RWPE2 (cell line): ENCODE measurements at regions not wholly inside any gene's neighbourhood (a gene's known extent, or its start where the extent isn't known, plus 50 kb on each side); places are given as distances from the start of the nearest gene placed in this dataset.

Experiments used
- ATAC-seq: fragments of 200-7000 bp; cut with Tn5 transposase; 3 replicates; pipeline ENCODE4 v1.9.1; 2021; ENCODE audit warnings: low read depth
- DNase-seq: peaks from one replicate; pipeline ENCODE4 v3.0.0-alpha.2; 2020; ENCODE audit warnings: low spot score
- H3K27ac ChIP-seq: fragments of 450-650 bp; 2 replicates; pipeline ENCODE4 v1.5.1; 2017; ENCODE audit warnings: mild to moderate bottlenecking; ENCODE audit not compliant: poor library complexity, severe bottlenecking
- H3K27me3 ChIP-seq: fragments of 250-450 bp; sonication (Bioruptor Pico); 2 replicates; pipeline ENCODE4 v1.5.1; 2021; ENCODE audit warnings: mild to moderate bottlenecking, moderate library complexity; ENCODE audit not compliant: insufficient read depth, poor library complexity, severe bottlenecking
- H3K36me3 ChIP-seq: fragments of 250-450 bp; sonication (Bioruptor Pico); 2 replicates; pipeline ENCODE4 v1.5.1; 2020; ENCODE audit warnings: low read depth, mild to moderate bottlenecking, moderate library complexity
- H3K4me1 ChIP-seq: fragments of 250-450 bp; sonication (Bioruptor Pico); 2 replicates; pipeline ENCODE4 v1.5.1; 2021; ENCODE audit warnings: mild to moderate bottlenecking, moderate library complexity; ENCODE audit not compliant: insufficient read depth, poor library complexity, severe bottlenecking
- H3K4me3 ChIP-seq: fragments of 250-450 bp; sonication (Bioruptor Pico); 2 replicates; pipeline ENCODE4 v1.5.1; 2021; ENCODE audit warnings: mild to moderate bottlenecking, moderate library complexity; ENCODE audit not compliant: severe bottlenecking
- H3K9me3 ChIP-seq: fragments of 250-450 bp; sonication (Bioruptor Pico); 2 replicates; pipeline ENCODE4 v1.5.1; 2021; ENCODE audit warnings: mild to moderate bottlenecking, moderate library complexity; ENCODE audit not compliant: severe bottlenecking
- TF ChIP-seq, protein P1 (sequence below): fragments of 450-650 bp; IDR thresholded peaks from one replicate; pipeline ENCODE4 v1.5.1; 2017; ENCODE audit warnings: mild to moderate bottlenecking, moderate library complexity; ENCODE audit not compliant: poor library complexity, severe bottlenecking

DNA sequence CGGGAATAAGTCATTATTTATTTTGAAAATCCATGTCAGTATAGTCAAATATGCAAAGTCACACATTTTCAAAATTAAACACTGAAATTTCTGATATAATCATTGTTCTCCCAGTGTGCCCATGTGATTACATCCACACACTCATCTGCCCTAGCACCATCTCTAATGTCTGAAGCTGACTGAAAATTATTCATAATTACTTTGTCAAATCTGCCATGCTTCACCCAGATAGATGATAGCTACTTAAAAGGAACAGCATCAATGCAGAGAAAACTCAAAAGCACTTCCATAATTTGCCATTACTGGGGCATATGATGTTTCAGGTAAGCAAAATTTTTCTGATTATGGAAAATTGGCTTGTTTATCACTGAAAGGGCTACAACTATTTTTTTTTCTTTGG, 1433.3 kb upstream of the IGFBP7 start:
- Histone ChIP-seq H3K9me3 (no peaks in the 10 kb centered on the region), H3K27me3 (no peaks in the 10 kb centered on the region), H3K27ac (no peak overlapping the region), H3K4me1 (no peaks in the 10 kb centered on the region), H3K4me3 (no peak overlapping the region), H3K36me3 (no peaks in the 10 kb centered on the region)
- TF ChIP-seq, protein P1, sequence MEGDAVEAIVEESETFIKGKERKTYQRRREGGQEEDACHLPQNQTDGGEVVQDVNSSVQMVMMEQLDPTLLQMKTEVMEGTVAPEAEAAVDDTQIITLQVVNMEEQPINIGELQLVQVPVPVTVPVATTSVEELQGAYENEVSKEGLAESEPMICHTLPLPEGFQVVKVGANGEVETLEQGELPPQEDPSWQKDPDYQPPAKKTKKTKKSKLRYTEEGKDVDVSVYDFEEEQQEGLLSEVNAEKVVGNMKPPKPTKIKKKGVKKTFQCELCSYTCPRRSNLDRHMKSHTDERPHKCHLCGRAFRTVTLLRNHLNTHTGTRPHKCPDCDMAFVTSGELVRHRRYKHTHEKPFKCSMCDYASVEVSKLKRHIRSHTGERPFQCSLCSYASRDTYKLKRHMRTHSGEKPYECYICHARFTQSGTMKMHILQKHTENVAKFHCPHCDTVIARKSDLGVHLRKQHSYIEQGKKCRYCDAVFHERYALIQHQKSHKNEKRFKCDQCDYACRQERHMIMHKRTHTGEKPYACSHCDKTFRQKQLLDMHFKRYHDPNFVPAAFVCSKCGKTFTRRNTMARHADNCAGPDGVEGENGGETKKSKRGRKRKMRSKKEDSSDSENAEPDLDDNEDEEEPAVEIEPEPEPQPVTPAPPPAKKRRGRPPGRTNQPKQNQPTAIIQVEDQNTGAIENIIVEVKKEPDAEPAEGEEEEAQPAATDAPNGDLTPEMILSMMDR = no peak
- no peak for DNase-seq
- ATAC-seq = no peak

DNA sequence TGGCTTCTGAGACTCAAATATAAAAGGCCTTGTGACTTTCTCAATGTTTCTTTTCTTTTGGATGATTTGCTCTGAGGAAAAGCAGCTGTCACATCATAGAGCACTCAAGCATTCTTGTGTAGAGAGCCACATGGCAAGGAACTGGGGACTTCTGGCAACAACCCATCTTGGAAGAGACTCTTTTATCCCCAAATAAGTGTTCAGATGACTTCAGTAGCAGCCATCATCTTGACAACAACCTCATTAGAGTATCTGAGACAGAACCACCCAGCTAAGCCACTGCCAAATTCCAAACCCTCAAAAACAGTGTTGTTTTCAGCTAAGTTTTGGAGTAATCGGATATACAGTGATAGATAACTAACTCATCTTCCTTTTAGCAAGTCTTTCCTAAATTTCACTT, 1431.7 kb upstream of the IGFBP7 start:
- no peaks in the 10 kb centered on the region for H3K4me1 ChIP-seq
- H3K9me3 ChIP-seq = no peaks in the 10 kb centered on the region
- H3K27me3 ChIP-seq = no peaks in the 10 kb centered on the region
- H3K27ac ChIP-seq = no peak overlapping the region
- TF ChIP-seq, protein P1 = no peak
- DNase-seq (no peak), ATAC-seq (no peak)
- H3K4me3 ChIP-seq = no peak overlapping the region
- H3K36me3 ChIP-seq = no peaks in the 10 kb centered on the region

DNA sequence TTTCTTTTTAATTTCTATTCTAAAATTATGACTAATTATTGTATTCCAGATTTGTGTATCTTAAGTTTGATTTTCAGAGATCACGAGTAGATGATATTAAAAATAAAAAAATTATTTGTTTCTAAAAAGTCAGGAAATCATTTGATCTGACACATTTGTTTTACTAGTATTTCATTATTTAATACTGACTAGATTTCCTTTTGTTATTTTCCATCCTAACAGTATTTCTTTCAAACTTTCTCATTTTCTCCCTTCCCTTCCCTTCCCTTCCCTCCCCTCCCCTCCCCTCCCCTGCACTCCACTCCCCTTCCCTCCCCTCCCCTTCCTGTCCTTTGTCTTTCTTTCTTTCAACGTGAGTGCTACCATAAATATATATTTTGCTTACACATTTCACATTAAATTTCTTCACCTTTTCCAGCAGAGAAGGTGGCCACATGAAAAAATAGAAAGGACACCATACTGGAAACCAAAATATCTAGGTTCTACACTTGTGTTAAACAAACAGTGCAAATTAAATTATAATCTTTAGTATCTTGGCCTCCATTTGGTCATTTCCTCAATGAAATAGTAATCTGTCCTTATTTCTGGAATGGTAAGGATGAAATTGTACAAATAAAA, 1412.7 kb upstream of the IGFBP7 start:
- no peaks in the 10 kb centered on the region for H3K36me3 ChIP-seq
- ATAC-seq (no peak), DNase-seq (no peak)
- TF ChIP-seq, protein P1 = no peak
- H3K27me3 ChIP-seq = no peaks in the 10 kb centered on the region
- H3K4me1 ChIP-seq = no peaks in the 10 kb centered on the region
- no peaks in the 10 kb centered on the region for H3K9me3 ChIP-seq
- no peak overlapping the region for H3K27ac ChIP-seq
- H3K4me3 ChIP-seq = no peak overlapping the region

DNA sequence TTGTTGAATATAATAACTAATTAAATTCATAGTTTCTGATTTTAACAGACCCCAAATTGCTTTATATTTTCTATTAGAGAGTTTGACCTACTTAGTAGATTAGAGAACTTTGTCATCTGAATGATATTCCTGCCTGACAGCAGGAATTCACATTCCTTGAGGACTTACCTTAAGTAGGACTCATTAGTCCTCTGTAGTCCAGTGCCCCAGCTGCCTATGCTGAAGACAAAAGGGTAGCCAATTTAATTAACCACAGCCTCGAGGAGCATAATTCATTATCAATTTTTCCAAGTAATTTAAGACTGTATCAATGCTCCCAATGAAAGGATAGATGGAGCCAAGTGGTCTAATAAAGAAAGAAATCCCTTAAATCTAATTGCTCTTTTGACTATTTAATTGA, 1405.0 kb upstream of the IGFBP7 start:
- ATAC-seq = no peak

DNA sequence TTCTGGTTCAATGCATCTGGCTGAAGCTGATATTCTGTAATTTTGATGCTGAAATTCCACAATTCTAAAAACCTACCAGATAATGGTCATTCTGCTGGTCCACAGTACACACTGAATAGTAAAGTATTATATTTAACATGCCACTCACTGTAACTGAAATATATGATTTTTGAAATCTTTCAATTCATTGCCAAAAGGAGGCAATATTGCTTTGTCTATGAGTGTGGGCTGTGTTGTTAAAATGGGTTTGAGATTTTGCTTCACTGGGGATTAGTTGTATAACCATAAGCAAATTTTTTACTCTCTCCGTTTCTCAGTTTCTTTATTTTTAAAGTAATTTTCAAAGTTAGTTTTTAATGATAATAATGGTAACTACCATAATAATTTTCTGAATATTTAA, 1404.1 kb upstream of the IGFBP7 start:
- Histone ChIP-seq H3K9me3 (no peaks in the 10 kb centered on the region), H3K27me3 (no peaks in the 10 kb centered on the region)

More for the DNA sequence above, 1405.0 kb upstream of the IGFBP7 start:
- TF ChIP-seq, protein P1 = no peak
- no peak overlapping the region for H3K27ac ChIP-seq
- H3K4me3 ChIP-seq = no peak overlapping the region
- DNase-seq = no peak
- no peaks in the 10 kb centered on the region for H3K36me3 ChIP-seq
- H3K4me1 ChIP-seq = no peaks in the 10 kb centered on the region
- no peaks in the 10 kb centered on the region for H3K9me3 ChIP-seq
- no peaks in the 10 kb centered on the region for H3K27me3 ChIP-seq

More for the DNA sequence above, 1404.1 kb upstream of the IGFBP7 start:
- TF ChIP-seq, protein P1 = peak; percentile 14
- Histone ChIP-seq H3K4me1 (no peaks in the 10 kb centered on the region), H3K4me3 (no peak overlapping the region), H3K27ac (no peak overlapping the region), H3K36me3 (no peaks in the 10 kb centered on the region)
- DNase-seq (no peak), ATAC-seq (no peak)
